GM21737 (cell line): ENCODE measurements at regions not wholly inside any gene's neighbourhood (a gene's known extent, or its start where the extent isn't known, plus 50 kb on each side); places are given as distances from the start of the nearest gene placed in this dataset.

Experiments used
- ATAC-seq: cut with Tn5 transposase; IDR thresholded peaks from one replicate; pipeline ENCODE4 v1.9.1; 2021; ENCODE audit warnings: mild to moderate bottlenecking, moderate library complexity; ENCODE audit not compliant: unreplicated experiment

DNA sequence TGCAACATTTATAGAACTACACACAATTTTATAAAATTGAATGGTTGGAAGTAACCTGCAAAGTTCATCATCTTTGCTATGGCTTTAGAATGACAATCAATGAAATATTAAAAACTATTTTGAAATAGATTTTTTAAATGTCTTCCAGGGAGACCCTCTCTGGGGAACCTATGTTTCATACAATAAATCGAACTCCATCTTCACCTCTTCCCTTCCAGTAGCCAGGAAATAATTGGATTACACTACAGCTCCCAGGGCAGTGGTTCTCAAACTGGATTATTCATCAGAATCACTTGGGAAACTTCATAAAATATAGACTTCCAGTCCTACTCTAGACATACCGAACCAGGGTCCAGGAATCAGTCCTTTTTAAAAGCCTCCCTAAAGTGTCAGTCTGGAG lies 328.4 kb downstream of the DUSP6 start:
- ATAC-seq: no peak

DNA sequence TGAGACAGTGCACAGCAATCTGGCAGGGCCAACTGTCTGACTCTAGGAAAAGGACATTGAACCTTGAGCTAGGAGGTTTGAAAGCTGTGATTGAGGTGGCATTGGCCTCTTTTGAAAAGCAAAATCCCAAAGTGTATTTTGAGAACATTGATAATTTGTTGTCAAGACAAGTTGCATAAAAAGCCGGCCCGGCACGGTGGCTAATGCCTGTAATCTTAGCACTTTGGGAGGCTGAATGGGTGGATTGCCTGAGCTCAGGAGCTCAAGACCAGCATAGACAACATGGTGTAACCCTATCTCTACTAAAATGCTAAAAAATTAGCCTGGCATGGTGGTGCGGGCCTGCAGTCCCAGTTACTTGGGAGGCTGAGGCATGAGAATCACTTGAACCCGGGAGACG lies 331.6 kb downstream of the DUSP6 start:
- ATAC-seq: no peak

- no peak for ATAC-seq
Measured at GRCh38 chr12:89020121-89020480, 332.2 kb downstream of the DUSP6 start.

DNA sequence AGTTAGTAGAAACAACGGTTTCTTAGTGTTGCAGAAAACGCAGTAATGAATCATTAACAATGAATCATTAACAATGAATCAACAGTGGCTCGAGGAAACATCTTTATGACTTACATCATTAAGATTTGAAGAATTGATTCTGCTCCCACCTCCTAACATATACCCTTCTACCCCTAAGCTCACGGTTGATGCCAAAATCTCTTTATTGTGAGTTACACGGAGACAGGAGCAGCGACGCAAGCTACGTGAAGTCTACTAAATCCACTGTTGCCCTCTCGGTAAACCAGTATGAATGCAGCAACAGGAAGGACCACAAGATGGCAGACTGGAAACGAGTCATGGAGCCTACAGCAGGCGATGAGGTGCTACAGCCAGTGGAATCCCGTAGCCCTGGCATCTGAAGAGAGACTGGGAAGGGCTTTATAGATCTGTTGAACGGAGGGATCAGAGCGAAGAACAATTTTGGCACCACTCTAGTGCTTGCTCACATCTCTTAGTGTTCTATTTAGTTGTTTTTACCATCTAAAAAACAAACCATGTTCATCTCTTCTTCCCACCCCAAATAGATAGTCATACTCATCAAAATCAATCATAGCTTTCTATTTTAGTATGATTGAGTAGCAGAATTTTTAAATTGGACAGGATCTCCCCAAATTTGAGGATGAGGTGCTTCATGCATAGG lies 332.7 kb downstream of the DUSP6 start:
- ATAC-seq: peak; percentile 98

GRCh38 chr12:89016970-89017778 lies 335.1 kb downstream of the DUSP6 start:
- no peak for ATAC-seq

DNA sequence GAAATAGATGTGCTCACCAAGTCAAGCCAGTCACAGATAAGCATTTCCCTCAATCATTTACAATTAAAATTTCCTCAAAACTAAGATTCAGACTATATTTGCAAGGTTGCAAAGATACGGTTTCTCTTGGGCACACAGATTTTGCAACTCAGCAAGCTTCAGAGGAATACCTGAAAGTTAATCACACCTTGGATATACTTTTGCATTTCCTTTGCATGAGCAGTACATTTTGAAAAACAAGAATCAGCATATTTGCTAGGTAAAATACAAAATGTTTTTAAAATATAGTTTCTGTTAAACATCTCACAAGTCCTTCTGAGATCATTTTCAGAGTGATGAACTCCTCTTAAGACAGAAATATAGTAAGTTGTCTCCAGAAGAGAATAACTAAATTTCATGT lies 336.9 kb downstream of the DUSP6 start:
- no peak for ATAC-seq

GRCh38 chr12:88998421-88998820 lies 353.9 kb downstream of the DUSP6 start:
- ATAC-seq: no peak

DNA sequence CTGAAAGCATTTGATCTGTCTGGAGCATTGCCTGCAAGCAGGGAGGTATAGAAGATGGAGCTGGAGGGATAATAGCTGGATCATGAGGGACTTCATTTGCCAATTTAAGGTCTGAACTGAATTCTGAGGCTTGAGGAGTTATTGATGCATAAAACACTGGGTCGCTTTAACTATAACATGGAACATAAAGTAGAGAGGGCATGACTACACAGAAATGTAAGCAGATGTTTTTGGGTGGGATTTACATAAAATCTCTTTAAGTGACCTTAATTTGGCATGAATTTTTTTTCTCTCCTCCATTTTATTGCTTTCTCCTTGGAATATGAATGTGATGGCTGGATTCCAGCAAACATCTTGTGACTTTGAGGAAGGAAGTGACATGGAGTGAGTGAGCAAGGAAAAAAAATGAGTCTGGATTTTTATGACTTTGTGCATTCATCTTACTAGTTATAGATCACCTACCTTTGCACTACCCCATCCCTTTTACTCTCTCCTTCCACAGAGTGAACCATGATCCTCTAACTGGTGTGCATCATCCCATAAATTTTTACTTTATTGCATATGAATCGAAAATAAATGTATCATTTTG lies 356.0 kb downstream of the DUSP6 start:
- ATAC-seq: no peak

DNA sequence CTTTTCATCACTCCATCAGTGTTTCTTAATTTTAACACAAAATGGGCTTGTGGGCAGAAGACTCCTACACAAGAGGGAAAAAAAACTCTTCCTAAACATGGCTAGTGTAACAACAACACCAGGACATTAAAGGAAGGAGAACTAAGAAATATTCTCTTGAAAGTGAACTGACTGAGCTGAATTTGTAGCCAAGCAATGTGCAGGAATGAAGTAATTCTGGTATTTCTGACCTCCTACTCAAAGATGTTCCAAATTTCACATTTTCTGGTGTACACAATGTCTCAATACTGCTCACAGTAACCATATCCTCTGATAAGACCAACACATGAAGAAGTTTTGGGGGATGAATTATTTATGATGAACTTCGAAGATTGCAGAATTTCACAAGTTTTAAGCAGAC lies 357.3 kb downstream of the DUSP6 start:
- ATAC-seq: no peak

DNA sequence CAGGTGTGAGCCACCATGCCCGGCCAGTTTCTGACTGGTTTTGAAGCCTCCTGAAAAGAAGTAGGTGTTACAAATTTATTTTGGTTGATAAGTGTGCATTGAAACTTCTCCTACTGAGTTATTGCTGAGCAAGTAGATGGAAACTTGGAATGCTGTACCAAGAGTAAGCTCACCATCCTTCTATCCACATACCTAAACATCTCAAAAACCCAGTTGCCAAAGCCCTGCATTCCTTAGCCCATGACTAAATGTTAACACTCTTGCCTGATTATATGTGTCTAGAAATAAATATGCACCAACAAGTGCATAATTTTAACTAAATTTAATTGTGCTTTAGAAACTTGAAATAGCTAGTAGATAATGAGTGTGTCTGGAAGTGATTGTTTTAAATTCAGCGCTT lies 357.8 kb downstream of the DUSP6 start:
- ATAC-seq: no peak

DNA sequence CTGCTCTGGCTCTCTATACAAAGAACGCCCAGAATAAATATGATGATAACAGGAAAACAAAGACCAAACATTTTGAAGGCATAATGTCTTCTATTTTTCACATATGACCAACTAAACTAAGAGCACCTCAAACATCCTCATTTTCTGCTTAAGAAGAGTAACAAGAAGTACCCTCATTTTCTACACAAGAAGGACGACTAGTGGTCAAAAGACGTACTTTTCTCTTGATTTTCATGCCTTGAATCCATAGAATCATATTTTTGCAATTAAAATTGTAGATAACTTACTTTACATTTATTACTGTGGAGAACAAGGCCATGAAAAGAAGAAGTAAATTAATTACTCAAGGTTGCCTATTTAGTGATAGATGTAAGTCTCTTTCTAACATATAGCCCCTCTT lies 358.6 kb downstream of the DUSP6 start:
- ATAC-seq: no peak

DNA sequence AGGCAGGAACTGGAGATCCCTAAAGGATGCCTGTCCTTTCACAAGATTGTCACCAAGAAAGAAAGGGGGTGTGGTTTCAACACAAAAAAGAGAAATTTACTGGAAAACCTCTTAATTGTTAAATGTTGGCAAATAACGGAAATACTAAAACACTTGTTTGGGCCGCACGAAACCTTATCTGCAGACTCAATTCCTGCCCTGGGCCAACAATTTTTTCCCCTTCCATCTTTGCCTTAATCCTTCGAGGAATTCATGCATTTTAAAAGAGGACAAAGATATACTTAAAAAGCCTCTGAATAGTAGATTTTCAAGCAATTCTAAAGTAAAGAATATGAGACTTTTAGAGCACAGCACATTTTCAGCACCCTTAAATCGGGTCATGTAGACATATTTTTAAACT lies 366.2 kb downstream of the DUSP6 start:
- ATAC-seq: no peak

GRCh38 chr12:88985631-88986030 lies 366.7 kb downstream of the DUSP6 start:
- no peak for ATAC-seq

DNA sequence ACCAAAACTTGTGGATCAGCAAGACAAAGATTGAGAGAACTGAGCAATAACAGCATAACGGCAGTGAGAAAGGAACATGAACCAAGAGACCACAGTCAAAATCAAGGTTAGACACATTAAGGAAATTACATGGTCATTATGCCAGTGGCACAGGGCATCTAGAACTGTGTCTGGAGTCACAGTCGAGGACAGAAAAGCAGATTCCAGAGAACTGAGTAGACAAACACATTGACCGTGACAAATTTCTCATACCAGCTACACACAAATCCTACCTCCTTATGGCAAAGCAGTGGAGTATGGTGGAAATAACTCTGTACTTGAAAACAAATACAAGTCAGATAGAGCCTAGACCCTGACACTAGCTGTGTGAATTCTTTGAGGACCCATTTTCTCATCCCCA lies 367.3 kb downstream of the DUSP6 start:
- ATAC-seq: no peak

GRCh38 chr12:88982694-88983093 lies 369.6 kb downstream of the DUSP6 start:
- ATAC-seq: no peak

DNA sequence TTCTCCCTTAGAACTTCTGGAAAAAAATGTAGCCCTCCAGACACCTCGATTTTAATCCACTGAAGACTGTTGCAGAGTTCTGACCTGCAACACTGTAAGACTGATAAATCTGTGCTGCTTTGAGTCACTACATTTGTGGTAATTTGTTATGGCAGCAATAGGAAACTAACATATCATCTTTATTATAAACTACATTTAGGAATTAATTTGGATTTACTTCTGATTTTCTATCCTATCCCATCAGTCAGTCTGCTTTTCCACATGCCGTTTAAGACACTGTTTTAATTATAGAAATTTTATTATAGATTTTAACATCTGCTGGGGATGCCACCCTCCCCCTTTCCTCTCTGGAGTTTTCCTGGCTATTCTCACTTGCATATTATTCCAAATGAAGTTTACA lies 375.2 kb downstream of the DUSP6 start:
- ATAC-seq: no peak

- ATAC-seq: no peak
Measured at GRCh38 chr12:88973998-88974397, 378.3 kb downstream of the DUSP6 start.

DNA sequence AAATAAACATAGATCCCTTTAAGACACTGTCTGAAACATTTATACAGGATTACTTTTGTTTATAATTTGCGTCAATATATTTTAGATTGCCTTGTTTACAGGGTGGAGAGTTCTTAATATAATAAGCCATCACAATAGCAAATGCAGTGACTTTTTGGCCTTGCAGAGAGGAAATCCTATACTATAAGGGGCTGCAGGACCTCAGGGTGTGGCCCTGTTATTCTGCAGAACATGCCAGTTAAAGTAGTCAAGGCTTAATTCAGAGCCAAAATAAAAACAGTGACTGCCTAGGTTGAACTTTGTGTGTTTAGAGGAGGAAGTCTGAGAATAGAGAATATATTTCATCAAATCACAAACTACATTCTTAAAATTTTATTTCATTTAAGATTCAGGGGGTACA lies 381.6 kb downstream of the DUSP6 start:
- no peak for ATAC-seq

- ATAC-seq: no peak
Measured at GRCh38 chr12:88969127-88969526, 383.2 kb downstream of the DUSP6 start.

- no peak for ATAC-seq
Measured at GRCh38 chr12:88960213-88960878, 380.1 kb upstream of the KITLG start.

DNA sequence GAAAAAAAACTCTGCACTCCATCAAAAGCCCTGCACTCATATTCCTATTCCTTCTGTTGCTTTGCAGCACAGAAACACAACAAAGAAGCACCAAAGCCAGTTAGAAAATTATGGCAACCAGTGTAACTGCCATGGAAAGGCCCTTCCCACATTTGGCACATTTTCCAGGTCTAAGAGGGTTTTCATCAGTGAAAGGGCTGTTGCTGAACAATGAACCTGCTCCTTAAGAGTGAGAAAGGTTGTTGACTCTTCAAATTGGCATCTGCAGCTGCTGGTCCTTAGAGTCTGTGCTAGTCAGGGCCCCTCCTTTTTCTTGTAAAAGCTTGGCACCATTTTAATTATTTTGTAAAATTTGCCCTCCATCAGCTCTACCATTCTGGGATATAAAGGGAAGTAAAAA lies 378.7 kb upstream of the KITLG start:
- no peak for ATAC-seq

GRCh38 chr12:88958153-88958552 lies 377.9 kb upstream of the KITLG start:
- ATAC-seq: no peak
